RPMI7951 (cell line): ENCODE measurements at regions not wholly inside any gene's neighbourhood (a gene's known extent, or its start where the extent isn't known, plus 50 kb on each side); places are given as distances from the start of the nearest gene placed in this dataset.

Source experiments
- DNase-seq: peaks from one replicate; pipeline ENCODE4 v3.0.0-alpha.2; 2012; ENCODE audit warnings: low read depth

GRCh38 chr2:145221516-145221915, 701.6 kb upstream of the ZEB2 start:
- no peak for DNase-seq

DNA sequence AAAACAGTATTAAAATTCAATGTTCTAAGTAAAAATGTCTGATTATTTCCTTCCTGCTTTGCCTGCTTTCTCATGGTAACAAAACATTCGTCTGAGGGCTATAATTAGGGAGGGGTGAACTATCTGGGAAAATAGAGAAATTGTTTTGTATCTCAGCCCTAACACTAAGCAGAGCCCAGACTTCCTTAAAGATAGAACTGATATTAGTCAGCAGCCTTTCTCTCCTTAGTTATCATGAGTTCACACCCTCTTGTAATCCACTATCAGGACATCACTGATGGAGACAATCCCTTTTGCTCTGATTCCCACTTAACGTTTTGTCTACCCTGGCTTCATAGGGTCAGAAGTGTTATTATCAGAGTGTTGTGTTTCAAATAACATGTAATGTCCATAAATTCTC, 701.1 kb upstream of the ZEB2 start:
- no peak for DNase-seq

DNA sequence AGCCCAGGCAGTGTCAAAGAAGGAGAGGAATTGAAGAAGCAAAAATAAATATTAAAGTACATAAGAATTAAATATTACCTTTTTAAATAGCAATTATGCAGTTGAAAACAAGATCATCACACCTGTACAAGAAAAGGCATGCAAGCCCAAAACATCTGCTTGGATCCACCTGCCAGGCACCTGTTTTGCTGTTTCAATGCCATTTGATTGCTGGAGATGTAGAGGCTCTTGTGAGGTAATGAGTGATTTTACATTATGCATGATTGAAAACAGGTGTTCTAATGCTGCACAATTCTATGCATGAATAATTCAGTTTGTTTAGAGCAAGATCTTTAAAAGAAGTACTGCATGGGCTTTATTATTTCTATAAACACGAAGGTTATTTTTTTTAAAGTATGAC, 700.6 kb upstream of the ZEB2 start:
- no peak for DNase-seq

- DNase-seq = no peak
Observed at GRCh38 chr2:145207884-145208283, 688.0 kb upstream of the ZEB2 start.

DNA sequence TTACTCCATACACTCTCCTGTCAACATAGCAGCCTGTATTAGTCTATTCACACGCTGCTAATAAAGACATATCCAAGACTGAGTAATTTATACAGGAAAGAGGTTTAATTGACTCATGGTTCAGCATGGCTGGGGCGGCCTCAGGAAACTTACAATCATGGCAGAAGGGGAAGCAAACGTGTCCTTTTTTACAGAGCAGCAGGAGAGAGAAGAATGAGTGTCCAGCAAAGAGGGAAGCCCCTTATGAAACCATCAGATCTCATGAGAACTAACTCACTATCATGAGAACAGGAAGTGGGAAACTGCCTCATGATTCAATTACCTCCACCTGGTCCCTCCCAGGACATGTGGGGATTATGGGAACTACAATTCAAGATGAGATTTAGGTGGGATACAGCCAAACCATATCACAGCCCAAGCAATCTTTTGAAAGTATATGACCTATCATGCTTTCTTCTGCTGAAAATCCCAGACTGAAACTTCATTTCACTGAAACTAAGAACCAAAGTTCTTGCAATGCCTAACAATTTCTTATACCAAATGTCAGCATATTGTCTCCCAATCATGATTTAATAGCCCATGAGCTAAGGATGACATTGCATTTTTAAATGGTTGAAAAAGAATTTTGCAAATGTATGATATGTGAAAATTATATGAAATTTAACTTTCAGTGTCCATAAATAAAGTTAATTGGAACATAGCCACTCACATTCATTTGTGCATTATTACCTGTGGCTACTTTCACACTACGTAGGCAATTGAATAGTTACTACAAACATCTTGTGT, 686.8 kb upstream of the ZEB2 start:
- no peak for DNase-seq

DNA sequence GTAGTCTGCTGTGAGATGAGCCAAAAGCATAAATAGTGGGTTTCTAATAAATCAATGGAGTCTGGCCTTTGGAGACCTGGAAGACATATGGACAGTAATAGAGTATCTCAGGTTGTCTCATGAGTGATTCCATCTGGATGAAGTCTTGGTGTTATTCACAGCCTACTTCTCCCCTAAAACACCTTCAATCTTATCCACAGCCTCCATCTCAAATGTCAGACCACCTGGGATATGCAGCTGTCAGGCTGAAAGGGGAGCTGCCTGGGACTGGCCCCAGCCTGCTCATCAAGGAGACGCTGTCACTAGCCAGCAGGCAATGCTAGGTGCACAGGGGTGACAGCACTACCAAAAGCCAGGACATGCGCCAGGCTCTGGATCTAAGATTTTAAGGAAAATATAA, 684.0 kb upstream of the ZEB2 start:
- DNase-seq = no peak

DNA sequence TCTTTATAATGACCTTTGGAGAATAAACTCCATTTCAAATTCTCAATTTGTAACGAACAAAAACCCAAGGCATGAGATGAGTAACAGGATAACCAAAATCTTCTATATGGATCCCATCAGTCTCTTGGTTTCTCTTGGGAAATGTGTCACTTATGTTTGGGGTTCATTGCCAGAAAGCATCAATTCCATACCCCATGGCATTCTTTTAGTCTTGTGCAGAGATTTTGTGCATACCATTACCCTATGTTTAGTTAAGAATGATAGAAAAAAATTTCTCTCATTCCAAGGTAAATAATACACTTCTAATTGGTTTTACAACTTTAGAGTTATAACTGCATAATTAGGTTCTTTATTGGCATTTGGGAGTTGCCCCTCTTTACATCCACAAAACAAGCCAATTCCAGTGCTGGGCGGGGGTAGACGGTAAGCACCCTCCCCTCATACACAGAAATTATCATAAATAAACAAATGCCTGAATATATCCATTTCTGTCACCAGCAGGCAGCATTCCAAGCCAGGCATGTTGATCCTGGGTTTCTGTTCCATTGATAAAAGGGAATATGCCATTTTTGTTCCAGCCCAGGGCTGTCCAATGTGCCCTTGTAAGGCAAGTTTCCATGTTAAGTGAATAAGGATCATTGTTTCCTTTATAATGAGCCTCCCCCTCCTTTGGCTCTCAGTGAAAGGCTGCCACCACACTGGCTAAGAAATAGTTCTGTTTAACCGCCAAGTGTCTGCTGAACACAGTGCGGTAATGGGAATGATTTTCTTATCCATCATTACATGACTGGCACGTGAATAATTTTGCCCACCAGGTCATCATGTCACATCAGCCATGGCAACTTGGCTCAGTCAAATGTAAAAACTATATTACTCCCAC, 680.1 kb upstream of the ZEB2 start:
- DNase-seq = peak; percentile 49

- DNase-seq = no peak
Observed at GRCh38 chr2:145199042-145199441, 679.1 kb upstream of the ZEB2 start.

GRCh38 chr2:145198555-145198954, 678.6 kb upstream of the ZEB2 start:
- DNase-seq = no peak

DNA sequence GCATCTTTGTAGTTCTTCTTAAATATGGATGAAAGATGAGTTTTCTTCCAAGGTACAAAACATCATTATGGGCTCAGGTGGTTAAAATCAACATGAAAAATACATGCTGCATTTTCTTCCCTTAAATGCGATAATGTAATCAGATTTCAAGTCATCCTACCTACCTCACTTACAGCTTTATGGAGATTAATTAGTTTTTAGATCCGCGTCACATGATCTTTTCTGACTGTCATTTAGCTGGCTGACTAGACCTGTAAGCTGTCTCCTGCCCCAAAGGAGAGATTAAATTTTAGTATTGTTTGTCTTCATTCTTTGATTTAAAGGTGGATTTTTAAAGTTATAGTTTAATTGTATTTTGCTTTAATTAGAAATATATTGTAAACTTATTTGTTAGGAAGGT, 678.0 kb upstream of the ZEB2 start:
- DNase-seq = no peak

GRCh38 chr2:145194673-145195072, 674.8 kb upstream of the ZEB2 start:
- no peak for DNase-seq

DNA sequence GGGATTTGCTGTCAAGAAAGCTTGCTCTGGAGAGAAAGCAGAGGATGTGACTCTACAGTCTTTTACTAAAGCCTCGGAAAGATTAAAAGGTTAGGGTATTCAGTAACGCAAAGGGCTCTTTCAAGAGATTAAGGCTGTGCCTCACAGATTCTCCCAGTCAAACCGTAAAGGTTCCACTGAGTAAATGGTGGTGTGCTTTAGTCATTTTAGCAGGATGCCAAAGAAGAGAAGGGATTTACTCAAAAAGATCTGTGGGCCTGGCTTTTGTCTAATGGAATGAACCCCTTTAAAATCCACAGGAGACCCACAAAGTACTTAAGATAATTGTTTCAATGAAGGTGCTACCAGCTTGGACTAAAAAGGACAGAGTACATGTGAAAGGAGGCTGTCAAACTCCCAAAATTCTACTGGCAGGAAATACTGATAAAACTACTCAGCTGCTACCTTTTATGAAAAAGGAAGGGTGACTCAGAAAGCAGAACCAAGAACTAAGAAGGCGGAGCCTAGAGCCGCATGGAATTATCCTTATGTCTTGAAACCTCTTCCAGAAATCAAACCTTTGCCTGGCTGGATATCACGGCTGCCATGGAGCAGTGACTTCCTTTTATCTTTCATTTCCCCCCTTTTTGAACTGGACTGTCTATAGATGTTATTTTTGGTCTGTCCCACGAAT, 670.2 kb upstream of the ZEB2 start:
- DNase-seq = peak; percentile 36

DNA sequence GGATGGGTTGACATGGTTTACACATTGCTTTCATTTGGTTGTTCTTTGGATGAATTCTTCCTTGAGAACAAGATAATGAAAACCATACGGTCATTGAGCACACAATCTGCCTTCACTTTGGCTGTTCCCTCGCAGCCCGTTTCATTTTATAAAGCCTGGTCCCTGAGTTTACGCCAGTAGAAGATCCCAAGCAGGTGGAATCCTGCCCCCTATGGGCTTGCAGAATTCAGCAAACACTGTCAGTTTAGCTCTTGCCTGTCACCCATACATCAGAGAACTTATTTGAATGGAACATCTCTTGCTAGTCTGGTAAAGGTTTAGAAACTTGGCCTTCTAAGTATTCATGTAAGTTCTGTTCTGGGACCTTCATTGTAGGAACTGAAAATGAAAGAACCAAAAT, 666.4 kb upstream of the ZEB2 start:
- DNase-seq = peak; percentile 65

- DNase-seq = peak; percentile 20
Observed at GRCh38 chr2:145185696-145186095, 665.8 kb upstream of the ZEB2 start.

DNA sequence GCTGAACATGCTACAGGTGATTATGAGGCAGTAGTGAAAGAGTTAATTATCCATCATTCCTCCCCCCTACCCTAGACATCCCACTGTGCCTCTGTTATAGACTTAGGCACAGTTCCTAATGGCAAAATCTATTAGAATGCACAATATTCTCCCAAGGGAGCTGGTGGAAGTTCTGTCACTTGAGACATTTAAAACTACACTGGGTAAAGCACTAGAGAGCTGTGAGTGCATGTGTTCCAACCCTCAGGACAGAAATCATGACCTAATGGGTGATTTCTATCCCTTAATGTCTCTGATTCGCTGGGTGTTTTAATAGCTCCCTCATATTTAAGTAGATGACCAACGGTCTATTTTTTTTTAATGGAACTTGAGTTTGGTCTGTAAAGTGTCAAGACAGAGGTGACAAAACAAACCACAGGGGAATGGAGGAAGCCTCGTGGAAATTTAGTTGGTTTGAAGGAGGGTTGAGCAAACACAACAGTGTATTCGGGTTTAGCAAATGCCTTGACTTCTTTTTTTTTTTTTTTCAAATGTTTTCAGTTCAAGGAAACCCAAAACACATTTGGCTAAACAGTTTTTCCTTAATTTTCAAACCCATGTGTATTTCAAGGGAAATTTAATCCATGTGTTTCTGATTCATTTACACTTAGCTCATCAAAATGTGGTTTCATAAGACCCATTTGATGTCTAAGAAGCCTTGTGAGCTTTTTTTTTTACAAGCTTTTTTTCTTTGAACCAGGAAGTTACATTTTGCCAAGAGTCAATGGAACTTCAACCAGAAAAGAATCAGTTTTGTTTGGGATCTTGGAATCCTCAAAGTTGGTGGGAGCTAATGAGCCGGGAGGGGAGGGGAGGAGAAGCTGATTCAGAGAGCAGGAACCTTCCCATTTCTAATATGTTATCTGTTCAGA, 665.1 kb upstream of the ZEB2 start:
- DNase-seq = peak; percentile 82

DNA sequence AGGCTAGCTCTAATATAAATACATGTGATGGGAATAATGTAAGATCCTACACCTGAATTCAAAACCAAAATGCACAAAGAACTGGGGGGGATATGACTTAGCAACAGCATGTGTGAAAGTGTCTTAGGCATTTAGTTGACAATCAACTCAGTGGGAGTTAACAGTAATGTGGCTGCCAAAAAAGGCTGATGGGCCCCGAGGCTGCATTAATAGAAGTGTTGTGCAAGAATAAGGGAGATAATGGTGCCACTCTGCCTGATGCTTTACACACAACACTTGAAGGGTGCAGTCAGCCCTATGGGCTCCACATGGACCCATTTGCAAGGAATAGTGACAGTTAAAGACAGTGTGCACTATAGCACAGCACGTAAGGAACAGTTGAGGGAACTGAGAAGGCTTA, 649.4 kb upstream of the ZEB2 start:
- peak; percentile 33 for DNase-seq

- DNase-seq = no peak
Observed at GRCh38 chr2:145168091-145168490, 648.2 kb upstream of the ZEB2 start.

DNA sequence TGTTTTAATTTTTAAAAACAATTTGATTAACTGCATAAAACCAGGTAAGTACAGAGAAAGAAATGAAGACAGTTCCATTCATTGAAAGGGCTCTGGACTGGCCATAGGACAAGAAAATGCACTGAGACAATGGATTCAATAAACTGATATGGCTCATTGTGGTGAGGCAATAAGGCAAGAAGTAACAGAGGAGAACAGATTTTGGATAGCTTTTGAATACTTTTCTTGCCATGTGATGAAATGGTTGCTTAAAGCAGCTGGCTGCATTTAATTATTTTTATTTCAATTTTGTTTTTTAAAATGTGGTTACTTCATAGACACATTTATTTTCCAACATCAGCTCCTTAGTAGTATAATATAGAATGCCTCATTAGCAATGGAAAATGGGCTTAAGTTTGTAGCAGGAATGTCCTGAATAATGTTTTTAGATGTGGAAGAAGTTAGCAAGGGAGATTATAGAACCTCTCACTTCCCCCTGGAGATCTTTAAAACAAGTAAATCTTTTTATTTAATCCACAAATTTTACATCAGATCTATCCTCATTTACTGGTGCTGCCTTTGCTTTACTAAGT, 646.9 kb upstream of the ZEB2 start:
- no peak for DNase-seq

GRCh38 chr2:145161656-145162055, 641.7 kb upstream of the ZEB2 start:
- DNase-seq = no peak

DNA sequence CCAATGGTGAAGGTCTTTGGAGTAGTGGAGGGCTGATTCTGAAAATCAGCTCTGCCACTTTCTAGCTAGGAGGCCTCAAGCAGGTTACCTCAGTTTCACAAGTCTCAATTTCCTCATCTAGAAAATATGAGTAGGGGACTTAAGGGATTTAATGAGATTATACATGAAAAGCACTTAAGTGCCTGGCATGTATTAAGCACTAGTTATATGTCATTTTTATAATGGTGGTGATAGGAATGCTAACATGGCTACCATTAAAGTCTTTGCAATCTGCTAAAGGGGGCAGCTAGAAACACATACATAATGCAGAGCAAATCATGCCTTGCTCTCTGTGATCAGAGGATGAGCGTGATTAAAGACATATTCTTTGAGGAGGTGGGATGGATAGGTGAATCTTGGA, 640.9 kb upstream of the ZEB2 start:
- DNase-seq = no peak

DNA sequence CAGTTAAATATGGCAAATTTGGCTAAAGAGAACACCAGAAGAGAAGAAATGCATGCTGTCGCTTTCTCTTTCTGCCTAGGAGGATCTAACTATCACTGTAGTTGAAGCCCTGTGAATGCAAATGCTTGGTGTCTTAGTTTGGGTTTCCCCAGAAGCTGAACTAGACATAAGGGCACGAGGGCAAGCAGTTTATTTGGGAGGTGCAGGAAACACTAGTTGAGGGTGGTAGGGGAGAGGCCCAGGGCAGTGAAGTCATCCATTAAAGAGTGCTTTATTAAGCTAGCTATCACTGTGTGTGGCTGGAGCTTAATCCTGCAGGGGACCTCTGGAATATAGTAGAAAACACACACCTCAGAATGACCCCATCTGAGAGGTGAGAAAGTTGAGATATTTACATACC, 639.8 kb upstream of the ZEB2 start:
- no peak for DNase-seq
